H1 (cell line): ENCODE measurements at regions not wholly inside any gene's neighbourhood (a gene's known extent, or its start where the extent isn't known, plus 50 kb on each side); places are given as distances from the start of the nearest gene placed in this dataset.

Experiments
- CTCF ChIA-PET: fragments of 300-600 bp; sonication (Branson Sonifier 250); formaldehyde crosslinking; loops from one replicate; lab custom pipeline; 2021; ENCODE audit not compliant: partially characterized antibody; lab: Charles Lee
- POLR2A ChIA-PET: fragments of 300-600 bp; sonication (Branson Sonifier 250); formaldehyde crosslinking; loops from one replicate; lab custom pipeline; 2021; ENCODE audit warnings: inconsistent platforms; ENCODE audit not compliant: partially characterized antibody; lab: Charles Lee
- DNase-seq, 2 experiments: peaks; one replicate each; pipeline versions ENCODE4 v3.0.0 to v3.0.0-alpha.2; 2010 to 2022; ENCODE audit warnings: low spot score in 2 of 2, low read depth in 1 of 2, mixed read lengths in 1 of 2
- FAIRE-seq: peaks from 2 replicates; lab custom pipeline; 2011; peaks lifted over from hg19 to GRCh38; lab: Jason Lieb, UNC
- H2AFZ ChIP-seq: 2 replicates; pipeline ENCODE4 v1.8.1; 2012; ENCODE audit warnings: low read length, inconsistent platforms
- H2AK5ac ChIP-seq: 2 replicates; pipeline ENCODE4 v1.6.1; 2013; ENCODE audit warnings: low read depth, low read length
- H2BK120ac ChIP-seq: replicated peaks from 2 replicates; pipeline ENCODE3; 2013; ENCODE audit warnings: low read depth, low read length, inconsistent platforms
- H2BK12ac ChIP-seq: 2 replicates; pipeline ENCODE4 v1.6.1; 2013; ENCODE audit warnings: low read depth, low read length
- H2BK15ac ChIP-seq: 2 replicates; pipeline ENCODE4 v1.6.1; 2013; ENCODE audit warnings: low read length
- H2BK20ac ChIP-seq: 2 replicates; pipeline ENCODE4 v1.6.1; 2013; ENCODE audit warnings: low read length
- H2BK5ac ChIP-seq: 2 replicates; pipeline ENCODE4 v1.6.1; 2013; ENCODE audit warnings: low read depth, low read length
- H3K14ac ChIP-seq: 2 replicates; pipeline ENCODE4 v1.6.1; 2013; ENCODE audit warnings: inconsistent platforms; ENCODE audit not compliant: insufficient read length
- H3K18ac ChIP-seq: 2 replicates; pipeline ENCODE4 v1.6.1; 2013; ENCODE audit warnings: low read length; ENCODE audit errors: extremely low read depth
- H3K23ac ChIP-seq: 2 replicates; pipeline ENCODE4 v1.6.1; 2013; ENCODE audit warnings: inconsistent platforms; ENCODE audit not compliant: insufficient read length
- H3K23me2 ChIP-seq: 2 replicates; pipeline ENCODE4 v1.6.1; 2013; ENCODE audit warnings: low read depth, low read length
- H3K27ac ChIP-seq: 2 replicates; pipeline ENCODE4 v1.6.1; 2011; ENCODE audit warnings: low read depth, low read length, inconsistent platforms
- H3K27me3 ChIP-seq, 4 experiments: replicated peaks in 1 of 4; 1 replicate in 1 of 4; 2 replicates in 3 of 4; pipeline versions ENCODE4 v1.6.1 to v1.8.1; 2011 to 2013; ENCODE audit warnings: low read length in 3 of 4, mild to moderate bottlenecking in 3 of 4, inconsistent platforms in 2 of 4, mixed read lengths in 2 of 4, moderate library complexity in 1 of 4; ENCODE audit not compliant: control insufficient read depth in 3 of 4, insufficient read depth in 3 of 4; ENCODE audit errors: extremely low read depth in 1 of 4
- H3K36me3 ChIP-seq, 4 experiments: 2 replicates each; pipeline versions ENCODE4 v1.6.1 to v1.8.1; 2011 to 2013; ENCODE audit warnings: mild to moderate bottlenecking in 4 of 4, low read length in 3 of 4, moderate library complexity in 2 of 4, control low read depth in 1 of 4, inconsistent platforms in 1 of 4; ENCODE audit not compliant: insufficient read depth in 4 of 4, control insufficient read depth in 2 of 4
- H3K4ac ChIP-seq: replicated peaks from 2 replicates; pipeline ENCODE3; 2013; ENCODE audit warnings: low read length, low read depth, mixed read lengths, inconsistent platforms; ENCODE audit not compliant: insufficient read length
- H3K4me1 ChIP-seq, 4 experiments: replicated peaks in 1 of 4; 1 replicate in 1 of 4; 2 replicates in 3 of 4; pipeline versions ENCODE4 v1.6.1 to v1.8.1; 2011 to 2013; ENCODE audit warnings: low read length in 3 of 4, inconsistent platforms in 2 of 4, mixed read lengths in 1 of 4; ENCODE audit not compliant: insufficient read depth in 4 of 4, control insufficient read depth in 3 of 4
- H3K4me2 ChIP-seq, 2 experiments: 2 replicates each; pipeline versions ENCODE4 v1.6.1 to v1.8.1; 2011 to 2013; ENCODE audit warnings: low read depth in 2 of 2, low read length in 2 of 2, control low read depth in 1 of 2, inconsistent platforms in 1 of 2, mild to moderate bottlenecking in 1 of 2; ENCODE audit not compliant: insufficient read depth in 1 of 2
- H3K4me3 ChIP-seq, 4 experiments: fragments of 200-600, 300-600 bp in 1 of 4; sonication (generic), shearing (Covaris generic), sonication (Bioruptor Twin) in 1 of 4; 2 replicates each; pipeline versions ENCODE4 v1.5.1 to v1.8.1; 2011 to 2016; ENCODE audit warnings: low read length in 4 of 4, low read depth in 3 of 4, control low read depth in 2 of 4, inconsistent platforms in 2 of 4, mild to moderate bottlenecking in 2 of 4, mixed read lengths in 1 of 4, moderate library complexity in 1 of 4; ENCODE audit not compliant: insufficient read depth in 2 of 4; ENCODE audit errors: extremely low read depth in 1 of 4
- H3K56ac ChIP-seq: replicated peaks from 2 replicates; pipeline ENCODE3; 2013; ENCODE audit warnings: low read depth, mild to moderate bottlenecking, mixed read lengths, low read length, inconsistent platforms; ENCODE audit not compliant: insufficient read length
- H3K79me1 ChIP-seq: 2 replicates; pipeline ENCODE4 v1.6.1; 2013; ENCODE audit warnings: low read depth, low read length, control low read depth
- H3K79me2 ChIP-seq, 2 experiments: 2 replicates each; pipeline versions ENCODE4 v1.6.1 to v1.8.1; 2012 to 2013; ENCODE audit warnings: low read length in 2 of 2, mild to moderate bottlenecking in 2 of 2, inconsistent platforms in 1 of 2; ENCODE audit not compliant: insufficient read depth in 2 of 2, control insufficient read depth in 1 of 2
- H3K9ac ChIP-seq, 4 experiments: replicated peaks in 1 of 4; 1 replicate in 1 of 4; 2 replicates in 3 of 4; pipeline versions ENCODE4 v1.6.1 to v1.8.1; 2011 to 2013; ENCODE audit warnings: low read depth in 3 of 4, low read length in 3 of 4, control low read depth in 2 of 4, mild to moderate bottlenecking in 2 of 4, moderate library complexity in 2 of 4, inconsistent platforms in 1 of 4; ENCODE audit errors: extremely low read depth in 1 of 4
- H3K9me3 ChIP-seq, 2 experiments: 2 replicates each; pipeline versions ENCODE4 v1.6.1 to v1.8.1; 2012 to 2013; ENCODE audit warnings: mild to moderate bottlenecking in 2 of 2, moderate library complexity in 2 of 2, control low read depth in 1 of 2, inconsistent platforms in 1 of 2, low read depth in 1 of 2, low read length in 1 of 2, mixed read lengths in 1 of 2; ENCODE audit not compliant: insufficient read depth in 2 of 2
- H4K20me1 ChIP-seq, 2 experiments: replicated peaks in 1 of 2; 2 replicates each; pipeline versions ENCODE3 to v1.8.1; 2011 to 2013; ENCODE audit warnings: inconsistent platforms in 2 of 2, low read length in 2 of 2, mild to moderate bottlenecking in 1 of 2; ENCODE audit not compliant: insufficient read depth in 2 of 2, control insufficient read depth in 1 of 2
- H4K5ac ChIP-seq: 2 replicates; pipeline ENCODE4 v1.6.1; 2013; ENCODE audit warnings: low read length, low read depth, mixed read lengths, inconsistent platforms; ENCODE audit not compliant: insufficient read length
- H4K8ac ChIP-seq: 2 replicates; pipeline ENCODE4 v1.8.0; 2013; ENCODE audit warnings: mild to moderate bottlenecking, moderate library complexity, low read length, inconsistent platforms; ENCODE audit not compliant: insufficient read depth; ENCODE audit errors: extremely low read depth
- H4K91ac ChIP-seq: replicated peaks from 2 replicates; pipeline ENCODE3; 2013; ENCODE audit warnings: low read length, mixed read lengths, inconsistent platforms; ENCODE audit not compliant: insufficient read length
- BACH1 ChIP-seq: IDR thresholded peaks from 2 replicates; pipeline ENCODE4 v1.6.1; 2012; ENCODE audit warnings: low read length, improper control_type of control experiment
- CBX8 ChIP-seq: fragments of 300-800, 300-1000 bp; sonication (generic); IDR thresholded peaks from 2 replicates; pipeline ENCODE4 v1.7.1; 2016; ENCODE audit warnings: low read depth, low read length, borderline replicate concordance
- EGR1 ChIP-seq: IDR thresholded peaks from 2 replicates; pipeline ENCODE4 v1.6.1; 2011; ENCODE audit warnings: low read depth, low read length, borderline replicate concordance
- EP300 ChIP-seq, 2 experiments: IDR thresholded peaks; 1 replicate in 1 of 2; 2 replicates in 1 of 2; pipeline ENCODE4 v1.6.1; 2011 to 2012; ENCODE audit warnings: low read depth in 2 of 2, low read length in 2 of 2, mild to moderate bottlenecking in 2 of 2, borderline replicate concordance in 1 of 2, inconsistent platforms in 1 of 2, moderate library complexity in 1 of 2
- HDAC2 ChIP-seq, 2 experiments: fragments of 300-600 bp in 1 of 2; sonication (generic) in 1 of 2; IDR thresholded peaks; 2 replicates each; pipeline ENCODE4 v1.6.1; 2011 to 2012; ENCODE audit warnings: low read depth in 2 of 2, low read length in 2 of 2, mild to moderate bottlenecking in 2 of 2, moderate library complexity in 2 of 2, borderline replicate concordance in 1 of 2, inconsistent platforms in 1 of 2
- JUND ChIP-seq: IDR thresholded peaks from 2 replicates; pipeline ENCODE4 v1.6.1; 2011; ENCODE audit warnings: mild to moderate bottlenecking, improper control_type of control experiment, low read length
- POLR2A ChIP-seq, 2 experiments: IDR thresholded peaks; 1 replicate in 1 of 2; 2 replicates in 1 of 2; pipeline ENCODE4 v1.6.1; 2011; ENCODE audit warnings: low read depth in 2 of 2, low read length in 2 of 2, mild to moderate bottlenecking in 2 of 2; ENCODE audit errors: control extremely low read depth in 1 of 2
- POLR2AphosphoS5 ChIP-seq: IDR thresholded peaks from 2 replicates; pipeline ENCODE4 v1.6.1; 2011; ENCODE audit warnings: low read depth, low read length
- RAD21 ChIP-seq, 2 experiments: IDR thresholded peaks in 1 of 2; conservative IDR thresholded peaks in 1 of 2; 2 replicates each; pipeline ENCODE4 v1.6.1; 2011; ENCODE audit warnings: low read depth in 2 of 2, low read length in 2 of 2, improper control_type of control experiment in 1 of 2, inconsistent platforms in 1 of 2, mild to moderate bottlenecking in 1 of 2, moderate library complexity in 1 of 2
- RBBP5 ChIP-seq: IDR thresholded peaks from 2 replicates; pipeline ENCODE4 v1.7.1; 2012; ENCODE audit warnings: low read depth, mild to moderate bottlenecking, inconsistent platforms, low read length, moderate library complexity, borderline replicate concordance
- SAP30 ChIP-seq: fragments of 300-600 bp; sonication (generic); IDR thresholded peaks from 2 replicates; pipeline ENCODE4 v1.7.1; 2012; ENCODE audit warnings: low read length, moderate library complexity, mild to moderate bottlenecking, inconsistent platforms; ENCODE audit not compliant: insufficient read depth, insufficient replicate concordance
- SIRT6 ChIP-seq: IDR thresholded peaks from one replicate; pipeline ENCODE4 v1.7.1; 2012; ENCODE audit warnings: low read length, inconsistent platforms
- TCF12 ChIP-seq: IDR thresholded peaks from 2 replicates; pipeline ENCODE4 v1.6.1; 2011; ENCODE audit warnings: low read depth, mild to moderate bottlenecking, low read length
- ZNF274 ChIP-seq: IDR thresholded peaks from 2 replicates; pipeline ENCODE4 v1.7.0; 2012; ENCODE audit warnings: low read length, borderline replicate concordance; ENCODE audit errors: extremely low read depth
- WGBS, 2 experiments: shearing (Covaris generic) in 1 of 2; methylation state at CpG; one replicate each; pipeline versions ENCODE4 v1.1.6 to v1.1.7; 2013 to 2015; ENCODE audit warnings: low lambda C conversion rate in 2 of 2, mixed read lengths in 2 of 2, inconsistent platforms in 1 of 2, low coverage in 1 of 2, missing lambda C conversion rate in 1 of 2; ENCODE audit not compliant: insufficient replicate concordance in 2 of 2, insufficient coverage in 1 of 2, insufficient read length in 1 of 2; ENCODE audit errors: extremely low coverage in 1 of 2, missing lambda C conversion rate in 1 of 2; 5-methylcytosine and 5-hydroxymethylcytosine counted together

GRCh38 chr16:22699356-22699755, 114.6 kb upstream of the HS3ST2 start:
- CTCF ChIA-PET = interaction anchor here (0.8 to 0.9 kb wide), 2 partner anchors 24 to 1118 kb away, joined by 3 read pairs; no protein-coding TSS in a partner anchor
- H4K8ac ChIP-seq = no peak overlapping the region
- H3K18ac ChIP-seq = no peak overlapping the region

More at GRCh38 chr16:22699356-22699755, 114.6 kb upstream of the HS3ST2 start:
- Histone ChIP-seq H2BK20ac (no peak overlapping the region), H2BK120ac (no peak overlapping the region), H3K79me2 (no peaks in the 10 kb centered on the region), H3K4ac (no peak overlapping the region), H4K5ac (no peak overlapping the region), H3K36me3 (no peaks in the 10 kb centered on the region), H3K79me1 (no peaks in the 10 kb centered on the region), H3K4me2 (no peak overlapping the region), H2BK5ac (no peak overlapping the region), H2BK15ac (no peak overlapping the region), H3K23ac (no peak overlapping the region), H3K14ac (no peak overlapping the region), H4K91ac (no peak overlapping the region), H3K27ac (no peak overlapping the region), H3K27me3 (no peaks in the 10 kb centered on the region), H3K4me1 (no peaks in the 10 kb centered on the region), H2BK12ac (no peak overlapping the region), H3K4me3 (no peak overlapping the region), H4K20me1 (no peaks in the 10 kb centered on the region), H3K9ac (no peak overlapping the region), H2AFZ (no peak overlapping the region), H3K23me2 (no peaks in the 10 kb centered on the region), H3K56ac (no peak overlapping the region), H2AK5ac (no peak overlapping the region), H3K9me3 (no peaks in the 10 kb centered on the region)
- DNase-seq (no peak), FAIRE-seq (no peak)
- POLR2A ChIA-PET = no interaction called here
- 100% methylated on average over 5 of the region's 5 CpGs; no CpG with 5 or more reads in 1 of the 2 experiments for WGBS, 2 experiments
- TF ChIP-seq CBX8 (no peak), BACH1 (no peak), HDAC2 (IDR thresholded peaks at IDR 0.05; ENCODE audit: borderline replicate concordance in 1 of 2, low read depth in 2 of 2, low read length in 2 of 2) (no peak), SAP30 (no peak), TCF12 (no peak), JUND (no peak), SIRT6 (no peak), EGR1 (no peak), RAD21 (IDR thresholded peaks at IDR 0.05 in 1 of 2, conservative IDR thresholded peaks at IDR 0.05 in 1 of 2; ENCODE audit: low read depth in 2 of 2, low read length in 2 of 2) (no peak), RBBP5 (no peak), EP300 (IDR thresholded peaks at IDR 0.05; ENCODE audit: borderline replicate concordance in 1 of 2, low read depth in 2 of 2, low read length in 2 of 2) (no peak), POLR2A (IDR thresholded peaks at IDR 0.05; ENCODE audit: control extremely low read depth in 1 of 2, low read depth in 2 of 2, low read length in 2 of 2) (no peak), POLR2AphosphoS5 (no peak), ZNF274 (no peak)
